HCT116 (cell line): ENCODE measurements at regions not wholly inside any gene's neighbourhood (a gene's known extent, or its start where the extent isn't known, plus 50 kb on each side); places are given as distances from the start of the nearest gene placed in this dataset.
"Not testable (repeated sequence)": the region's sequence is repeated elsewhere in the genome, so short reads cannot be mapped to it uniquely, and the experiment has no call there.

ENCODE experiments used
- JUND ChIP-seq: IDR thresholded peaks from 2 replicates; pipeline ENCODE4 v1.6.1; 2012
- POLR2A ChIP-seq: IDR thresholded peaks from 2 replicates; pipeline ENCODE4 v1.7.0; 2011; ENCODE audit warnings: borderline replicate concordance; ENCODE audit not compliant: insufficient read depth, insufficient read length; ENCODE audit errors: extremely low read depth
- ZFX ChIP-seq: fragments of 450-650 bp; IDR thresholded peaks from 2 replicates; pipeline ENCODE4 v1.6.1; 2017
- TF ChIP-seq, protein P1 (sequence below), 3 experiments: fragments of 200-600 bp in 1 of 3; sonication (generic) in 1 of 3; IDR thresholded peaks in 2 of 3; conservative IDR thresholded peaks in 1 of 3; 2 replicates each; pipeline ENCODE4 v1.5.1; 2012 to 2017; ENCODE audit warnings: low read depth in 2 of 3, low read length in 2 of 3, antibody characterized with exemption in 1 of 3, borderline replicate concordance in 1 of 3, control low read depth in 1 of 3, mild to moderate bottlenecking in 1 of 3, mixed read lengths in 1 of 3, mixed run types in 1 of 3, moderate library complexity in 1 of 3; ENCODE audit not compliant: insufficient read depth in 1 of 3
- TF ChIP-seq, protein P2 (sequence below): IDR thresholded peaks from 2 replicates; pipeline ENCODE4 v1.6.1; 2011; ENCODE audit warnings: mild to moderate bottlenecking, low read length, moderate library complexity; ENCODE audit not compliant: insufficient replicate concordance; ENCODE audit errors: extremely low read depth

DNA sequence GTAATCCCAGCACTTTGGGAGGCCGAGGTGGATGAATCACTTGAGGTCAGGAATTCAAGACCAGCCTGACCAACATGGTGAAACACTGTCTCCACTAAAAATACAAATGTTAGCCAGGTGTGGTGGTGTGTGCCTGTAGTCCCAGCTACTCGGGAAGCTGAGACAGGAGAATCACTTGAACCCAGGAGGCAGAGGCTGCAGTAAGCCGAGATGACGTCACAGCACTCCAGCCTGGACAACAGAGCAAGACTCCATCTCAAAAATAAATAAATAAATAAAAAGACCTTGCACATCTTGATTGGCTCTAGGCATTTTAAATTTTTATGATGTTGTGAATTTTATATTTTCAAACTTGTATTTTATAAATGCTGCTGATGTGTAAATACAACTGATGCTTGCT, 141.7 kb downstream of the ARRDC3 start:
- TF ChIP-seq ZFX, POLR2A, JUND: not testable (repeated sequence)
- TF ChIP-seq, protein P1, sequence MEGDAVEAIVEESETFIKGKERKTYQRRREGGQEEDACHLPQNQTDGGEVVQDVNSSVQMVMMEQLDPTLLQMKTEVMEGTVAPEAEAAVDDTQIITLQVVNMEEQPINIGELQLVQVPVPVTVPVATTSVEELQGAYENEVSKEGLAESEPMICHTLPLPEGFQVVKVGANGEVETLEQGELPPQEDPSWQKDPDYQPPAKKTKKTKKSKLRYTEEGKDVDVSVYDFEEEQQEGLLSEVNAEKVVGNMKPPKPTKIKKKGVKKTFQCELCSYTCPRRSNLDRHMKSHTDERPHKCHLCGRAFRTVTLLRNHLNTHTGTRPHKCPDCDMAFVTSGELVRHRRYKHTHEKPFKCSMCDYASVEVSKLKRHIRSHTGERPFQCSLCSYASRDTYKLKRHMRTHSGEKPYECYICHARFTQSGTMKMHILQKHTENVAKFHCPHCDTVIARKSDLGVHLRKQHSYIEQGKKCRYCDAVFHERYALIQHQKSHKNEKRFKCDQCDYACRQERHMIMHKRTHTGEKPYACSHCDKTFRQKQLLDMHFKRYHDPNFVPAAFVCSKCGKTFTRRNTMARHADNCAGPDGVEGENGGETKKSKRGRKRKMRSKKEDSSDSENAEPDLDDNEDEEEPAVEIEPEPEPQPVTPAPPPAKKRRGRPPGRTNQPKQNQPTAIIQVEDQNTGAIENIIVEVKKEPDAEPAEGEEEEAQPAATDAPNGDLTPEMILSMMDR (IDR thresholded peaks at IDR 0.05 in 2 of 3, conservative IDR thresholded peaks at IDR 0.05 in 1 of 3; ENCODE audit: borderline replicate concordance in 1 of 3, insufficient read depth in 1 of 3, low read depth in 2 of 3, low read length in 2 of 3): not testable (repeated sequence)
- TF ChIP-seq, protein P2, sequence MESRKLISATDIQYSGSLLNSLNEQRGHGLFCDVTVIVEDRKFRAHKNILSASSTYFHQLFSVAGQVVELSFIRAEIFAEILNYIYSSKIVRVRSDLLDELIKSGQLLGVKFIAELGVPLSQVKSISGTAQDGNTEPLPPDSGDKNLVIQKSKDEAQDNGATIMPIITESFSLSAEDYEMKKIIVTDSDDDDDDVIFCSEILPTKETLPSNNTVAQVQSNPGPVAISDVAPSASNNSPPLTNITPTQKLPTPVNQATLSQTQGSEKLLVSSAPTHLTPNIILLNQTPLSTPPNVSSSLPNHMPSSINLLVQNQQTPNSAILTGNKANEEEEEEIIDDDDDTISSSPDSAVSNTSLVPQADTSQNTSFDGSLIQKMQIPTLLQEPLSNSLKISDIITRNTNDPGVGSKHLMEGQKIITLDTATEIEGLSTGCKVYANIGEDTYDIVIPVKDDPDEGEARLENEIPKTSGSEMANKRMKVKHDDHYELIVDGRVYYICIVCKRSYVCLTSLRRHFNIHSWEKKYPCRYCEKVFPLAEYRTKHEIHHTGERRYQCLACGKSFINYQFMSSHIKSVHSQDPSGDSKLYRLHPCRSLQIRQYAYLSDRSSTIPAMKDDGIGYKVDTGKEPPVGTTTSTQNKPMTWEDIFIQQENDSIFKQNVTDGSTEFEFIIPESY: not testable (repeated sequence)
